ENCODE measurements at regions not wholly inside any gene's neighbourhood (a gene's known extent, or its start where the extent isn't known, plus 50 kb on each side); places are given as distances from the start of the nearest gene placed in this dataset.

GRCh38 chr2:43070676-43071502, 155.5 kb downstream of the ZFP36L2 start:
- TF ChIP-seq, protein P1, sequence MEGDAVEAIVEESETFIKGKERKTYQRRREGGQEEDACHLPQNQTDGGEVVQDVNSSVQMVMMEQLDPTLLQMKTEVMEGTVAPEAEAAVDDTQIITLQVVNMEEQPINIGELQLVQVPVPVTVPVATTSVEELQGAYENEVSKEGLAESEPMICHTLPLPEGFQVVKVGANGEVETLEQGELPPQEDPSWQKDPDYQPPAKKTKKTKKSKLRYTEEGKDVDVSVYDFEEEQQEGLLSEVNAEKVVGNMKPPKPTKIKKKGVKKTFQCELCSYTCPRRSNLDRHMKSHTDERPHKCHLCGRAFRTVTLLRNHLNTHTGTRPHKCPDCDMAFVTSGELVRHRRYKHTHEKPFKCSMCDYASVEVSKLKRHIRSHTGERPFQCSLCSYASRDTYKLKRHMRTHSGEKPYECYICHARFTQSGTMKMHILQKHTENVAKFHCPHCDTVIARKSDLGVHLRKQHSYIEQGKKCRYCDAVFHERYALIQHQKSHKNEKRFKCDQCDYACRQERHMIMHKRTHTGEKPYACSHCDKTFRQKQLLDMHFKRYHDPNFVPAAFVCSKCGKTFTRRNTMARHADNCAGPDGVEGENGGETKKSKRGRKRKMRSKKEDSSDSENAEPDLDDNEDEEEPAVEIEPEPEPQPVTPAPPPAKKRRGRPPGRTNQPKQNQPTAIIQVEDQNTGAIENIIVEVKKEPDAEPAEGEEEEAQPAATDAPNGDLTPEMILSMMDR (IDR thresholded peaks at IDR 0.05; ENCODE audit: low read depth, low read length) = no peak
- no peak for TF ChIP-seq EZH2phosphoT487 (IDR thresholded peaks at IDR 0.05; ENCODE audit: low read depth)
